H9 (cell line): ENCODE measurements at regions not wholly inside any gene's neighbourhood (a gene's known extent, or its start where the extent isn't known, plus 50 kb on each side); places are given as distances from the start of the nearest gene placed in this dataset.

Source experiments
- DNase-seq: peaks from one replicate; pipeline ENCODE4 v3.0.0-alpha.2; 2017
- H2AFZ ChIP-seq: one replicate; pipeline ENCODE4 v1.6.1; 2013; ENCODE audit warnings: mild to moderate bottlenecking, low read length, control low read depth, moderate library complexity
- H2AK5ac ChIP-seq: 2 replicates; pipeline ENCODE4 v1.6.1; 2013; ENCODE audit warnings: low read length, control low read depth, mixed read lengths; ENCODE audit not compliant: insufficient read length
- H2BK120ac ChIP-seq: one replicate; pipeline ENCODE4 v1.6.1; 2013; ENCODE audit warnings: low read depth, mild to moderate bottlenecking, low read length, control low read depth, inconsistent platforms; ENCODE audit not compliant: poor library complexity, severe bottlenecking
- H2BK12ac ChIP-seq: 2 replicates; pipeline ENCODE4 v1.6.1; 2013; ENCODE audit warnings: low read length, control low read depth, mixed read lengths, low read depth; ENCODE audit not compliant: insufficient read length
- H2BK15ac ChIP-seq: 2 replicates; pipeline ENCODE4 v1.6.1; 2013; ENCODE audit warnings: low read depth, low read length, control low read depth
- H2BK20ac ChIP-seq: one replicate; pipeline ENCODE4 v1.6.1; 2013; ENCODE audit warnings: low read depth, mild to moderate bottlenecking, low read length, control low read depth, inconsistent platforms; ENCODE audit not compliant: poor library complexity, severe bottlenecking
- H2BK5ac ChIP-seq: 2 replicates; pipeline ENCODE4 v1.6.1; 2013; ENCODE audit warnings: low read length, control low read depth, mixed read lengths; ENCODE audit not compliant: insufficient read length
- H3K14ac ChIP-seq: 2 replicates; pipeline ENCODE4 v1.6.1; 2013; ENCODE audit warnings: low read length, control low read depth; ENCODE audit not compliant: insufficient read depth
- H3K18ac ChIP-seq: 2 replicates; pipeline ENCODE4 v1.6.1; 2013; ENCODE audit warnings: low read depth, mild to moderate bottlenecking, mixed read lengths, low read length, control low read depth; ENCODE audit not compliant: insufficient read length
- H3K23ac ChIP-seq: 2 replicates; pipeline ENCODE4 v1.6.1; 2013; ENCODE audit warnings: low read length, control low read depth, mixed read lengths, low read depth; ENCODE audit not compliant: insufficient read length
- H3K23me2 ChIP-seq: 2 replicates; pipeline ENCODE4 v1.6.1; 2013; ENCODE audit warnings: low read depth, mild to moderate bottlenecking, mixed read lengths, low read length, control low read depth; ENCODE audit not compliant: insufficient read length, poor library complexity, severe bottlenecking
- H3K27ac ChIP-seq: 2 replicates; pipeline ENCODE4 v1.5.1; 2013; ENCODE audit warnings: low read length, control low read depth, mixed read lengths, low read depth; ENCODE audit not compliant: insufficient read length
- H3K27me3 ChIP-seq: 2 replicates; pipeline ENCODE4 v1.6.1; 2013; ENCODE audit warnings: low read length, control low read depth, inconsistent platforms; ENCODE audit not compliant: insufficient read depth
- H3K4ac ChIP-seq: 2 replicates; pipeline ENCODE4 v1.6.1; 2013; ENCODE audit warnings: low read depth, mild to moderate bottlenecking, control low read depth, inconsistent platforms, low read length, moderate library complexity
- H3K4me1 ChIP-seq: 2 replicates; pipeline ENCODE4 v1.6.1; 2013; ENCODE audit warnings: low read length, control low read depth, inconsistent platforms; ENCODE audit not compliant: insufficient read depth
- H3K4me2 ChIP-seq: 2 replicates; pipeline ENCODE4 v1.6.1; 2013; ENCODE audit warnings: low read length, control low read depth, mixed read lengths; ENCODE audit not compliant: insufficient read length, insufficient read depth
- H3K56ac ChIP-seq: 2 replicates; pipeline ENCODE4 v1.6.1; 2013; ENCODE audit warnings: low read depth, mild to moderate bottlenecking, mixed read lengths, low read length, control low read depth; ENCODE audit not compliant: insufficient read length
- H3K79me1 ChIP-seq: 2 replicates; pipeline ENCODE4 v1.6.1; 2013; ENCODE audit warnings: low read depth, mild to moderate bottlenecking, moderate library complexity, low read length, control low read depth, inconsistent platforms; ENCODE audit not compliant: insufficient read depth, poor library complexity, severe bottlenecking
- H3K79me2 ChIP-seq: 2 replicates; pipeline ENCODE4 v1.6.1; 2013; ENCODE audit warnings: low read length, control low read depth, inconsistent platforms; ENCODE audit not compliant: insufficient read depth
- H3K9ac ChIP-seq: 2 replicates; pipeline ENCODE4 v1.6.1; 2013; ENCODE audit warnings: low read length, control low read depth, mixed read lengths; ENCODE audit not compliant: insufficient read length; ENCODE audit errors: extremely low read depth
- H3K9me3 ChIP-seq: one replicate; pipeline ENCODE4 v1.6.1; 2013; ENCODE audit warnings: low read depth, low read length, inconsistent platforms; ENCODE audit not compliant: control insufficient read depth
- H3T11ph ChIP-seq: one replicate; pipeline ENCODE4 v1.6.1; 2013; ENCODE audit warnings: mild to moderate bottlenecking, low read length, control low read depth, inconsistent platforms
- H4K20me1 ChIP-seq: one replicate; pipeline ENCODE4 v1.6.1; 2013; ENCODE audit not compliant: control insufficient read depth, insufficient read length, insufficient read depth
- H4K5ac ChIP-seq: 2 replicates; pipeline ENCODE4 v1.6.1; 2013; ENCODE audit warnings: low read depth, mild to moderate bottlenecking, mixed read lengths, low read length, control low read depth; ENCODE audit not compliant: insufficient read length
- H4K8ac ChIP-seq: replicated peaks from 2 replicates; pipeline ENCODE4 v1.6.1; 2013; ENCODE audit warnings: low read length, control low read depth, mixed read lengths, low read depth; ENCODE audit not compliant: insufficient read length
- H4K91ac ChIP-seq: 2 replicates; pipeline ENCODE4 v1.6.1; 2013; ENCODE audit warnings: low read depth, mild to moderate bottlenecking, moderate library complexity, mixed read lengths, low read length, control low read depth; ENCODE audit not compliant: insufficient read length
- H3K27ac Mint-ChIP-seq, 3 experiments: 2 replicates in 2 of 3; 3 replicates in 1 of 3; pipeline ENCODE4 v1.8.0; 2020 to 2021; ENCODE audit warnings: mixed read lengths in 3 of 3, mild to moderate bottlenecking in 1 of 3, moderate library complexity in 1 of 3
- H3K27me3 Mint-ChIP-seq: 2 replicates; pipeline ENCODE4 v1.8.0; 2021; ENCODE audit warnings: low read depth, mild to moderate bottlenecking, moderate library complexity, mixed read lengths
- H3K36me3 Mint-ChIP-seq, 3 experiments: 2 replicates in 2 of 3; 3 replicates in 1 of 3; pipeline ENCODE4 v1.8.0; 2020 to 2021; ENCODE audit warnings: low read depth in 3 of 3, mixed read lengths in 3 of 3; ENCODE audit not compliant: insufficient read depth in 1 of 3
- H3K4me1 Mint-ChIP-seq, 2 experiments: 2 replicates each; pipeline ENCODE4 v1.8.0; 2020; ENCODE audit warnings: mixed read lengths in 2 of 2
- H3K4me3 Mint-ChIP-seq, 2 experiments: 2 replicates in 1 of 2; 3 replicates in 1 of 2; pipeline ENCODE4 v1.8.0; 2020 to 2021; ENCODE audit warnings: mild to moderate bottlenecking in 2 of 2, mixed read lengths in 2 of 2, moderate library complexity in 1 of 2
- H3K9me3 Mint-ChIP-seq, 2 experiments: 2 replicates in 1 of 2; 3 replicates in 1 of 2; pipeline ENCODE4 v1.8.0; 2020; ENCODE audit warnings: mild to moderate bottlenecking in 2 of 2, mixed read lengths in 2 of 2, moderate library complexity in 1 of 2
- WGBS: extraction: QIAGEN DNeasy Blood & Tissue Kit; methylation state at CpG from one replicate; pipeline ENCODE4 v1.1.7; 2013; ENCODE audit warnings: missing lambda C conversion rate, low lambda C conversion rate, mixed read lengths; ENCODE audit not compliant: insufficient read length; ENCODE audit errors: extremely low coverage; 5-methylcytosine and 5-hydroxymethylcytosine counted together
- TF ChIP-seq, protein P1 (sequence below): fragments of 200-600 bp; sonication (generic); conservative IDR thresholded peaks from 3 replicates; pipeline ENCODE4 v1.8.0; 2021; ENCODE audit warnings: antibody characterized with exemption, mild to moderate bottlenecking

DNA sequence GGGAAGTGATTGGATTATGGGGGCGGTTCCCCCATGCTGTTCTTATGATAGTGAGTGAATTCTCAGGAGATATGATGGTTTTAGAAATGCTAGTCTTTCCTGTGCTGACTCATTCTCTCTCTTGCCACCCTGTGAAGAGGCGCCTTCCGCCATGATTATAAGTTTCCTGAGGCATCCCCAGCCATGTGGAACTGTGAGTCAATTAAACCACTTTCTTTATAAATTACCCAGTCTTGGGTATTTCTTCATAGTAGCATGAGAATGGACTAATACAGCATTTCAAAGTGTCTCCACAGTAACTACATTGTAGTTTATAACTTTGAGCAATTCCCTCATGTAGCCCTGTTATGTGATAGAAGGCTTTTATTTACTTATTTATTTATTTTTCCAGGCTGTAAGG lies 128.8 kb upstream of the CHRNA7 start:
- H4K8ac ChIP-seq: no peak overlapping the region
- H3K27ac Mint-ChIP-seq: no peak overlapping the region
- no peak overlapping the region for H3K23ac ChIP-seq
- no peak overlapping the region for H3K56ac ChIP-seq
- no peak overlapping the region for H2BK15ac ChIP-seq
- H3K4me2 ChIP-seq: no peak overlapping the region
- H3K36me3 Mint-ChIP-seq: peaks cover 0 to 3% (median 0%) of the 10 kb centered on the region in 3 experiments; a peak in 2 of 7 replicates
- H4K20me1 ChIP-seq: no peaks in the 10 kb centered on the region
- H4K91ac ChIP-seq: no peak overlapping the region
- H3K9me3 Mint-ChIP-seq: peaks cover 16 to 19% of the 10 kb centered on the region in 2 experiments; a peak in 4 of 5 replicates
- H3K23me2 ChIP-seq: no peaks in the 10 kb centered on the region
- peaks cover 7% of the 10 kb centered on the region; the same call in 1 of the 2 replicates for H3K4me1 ChIP-seq
- WGBS: no CpG with 5 or more reads among the region's 3 CpGs
- no peak overlapping the region for H2AK5ac ChIP-seq
- no peak overlapping the region for H3K4ac ChIP-seq
- no peak overlapping the region for H2BK120ac ChIP-seq
- H3K4me1 Mint-ChIP-seq: peaks cover 11 to 14% of the 10 kb centered on the region in 2 experiments
- H3K79me2 ChIP-seq: no peaks in the 10 kb centered on the region
- no peak overlapping the region for H4K5ac ChIP-seq
- no peak overlapping the region for H3K4me3 Mint-ChIP-seq
- H3K27ac ChIP-seq: no peak overlapping the region
- TF ChIP-seq, protein P1, sequence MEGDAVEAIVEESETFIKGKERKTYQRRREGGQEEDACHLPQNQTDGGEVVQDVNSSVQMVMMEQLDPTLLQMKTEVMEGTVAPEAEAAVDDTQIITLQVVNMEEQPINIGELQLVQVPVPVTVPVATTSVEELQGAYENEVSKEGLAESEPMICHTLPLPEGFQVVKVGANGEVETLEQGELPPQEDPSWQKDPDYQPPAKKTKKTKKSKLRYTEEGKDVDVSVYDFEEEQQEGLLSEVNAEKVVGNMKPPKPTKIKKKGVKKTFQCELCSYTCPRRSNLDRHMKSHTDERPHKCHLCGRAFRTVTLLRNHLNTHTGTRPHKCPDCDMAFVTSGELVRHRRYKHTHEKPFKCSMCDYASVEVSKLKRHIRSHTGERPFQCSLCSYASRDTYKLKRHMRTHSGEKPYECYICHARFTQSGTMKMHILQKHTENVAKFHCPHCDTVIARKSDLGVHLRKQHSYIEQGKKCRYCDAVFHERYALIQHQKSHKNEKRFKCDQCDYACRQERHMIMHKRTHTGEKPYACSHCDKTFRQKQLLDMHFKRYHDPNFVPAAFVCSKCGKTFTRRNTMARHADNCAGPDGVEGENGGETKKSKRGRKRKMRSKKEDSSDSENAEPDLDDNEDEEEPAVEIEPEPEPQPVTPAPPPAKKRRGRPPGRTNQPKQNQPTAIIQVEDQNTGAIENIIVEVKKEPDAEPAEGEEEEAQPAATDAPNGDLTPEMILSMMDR: no peak
- no peak overlapping the region for H3K14ac ChIP-seq
- H3K9me3 ChIP-seq: no peaks in the 10 kb centered on the region
- no peaks in the 10 kb centered on the region for H3K27me3 Mint-ChIP-seq
- no peak overlapping the region for H2AFZ ChIP-seq
- no peak overlapping the region for H3K9ac ChIP-seq
- H3K79me1 ChIP-seq: no peaks in the 10 kb centered on the region
- H3K27me3 ChIP-seq: no peaks in the 10 kb centered on the region
- H3T11ph ChIP-seq: no peak overlapping the region
- H2BK12ac ChIP-seq: no peak overlapping the region
- no peak overlapping the region for H3K18ac ChIP-seq
- no peak overlapping the region for H2BK20ac ChIP-seq
- no peak for DNase-seq
- no peak overlapping the region for H2BK5ac ChIP-seq
